Stimulated activated CD4-positive, alpha-beta T cell treated with anti-CD3 and anti-CD28 coated beads, Interleukin-1b, Interleukin-23, amount 100 ng/mL, for 24 hours (primary cell): ENCODE measurements at regions not wholly inside any gene's neighbourhood (a gene's known extent, or its start where the extent isn't known, plus 50 kb on each side); places are given as distances from the start of the nearest gene placed in this dataset.
"Not testable (repeated sequence)": the region's sequence is repeated elsewhere in the genome, so short reads cannot be mapped to it uniquely, and the experiment has no call there.

ENCODE experiments used
- DNase-seq, 4 experiments: peaks; one replicate each; pipeline ENCODE4 v3.0.0-alpha.2; 2020; ENCODE audit warnings: low read depth in 4 of 4, low spot score in 1 of 4

- DNase-seq, result no peak
These were observed 239.1 kb upstream of the ARID2 start for GRCh38 chr12:45490232-45490881.

DNA sequence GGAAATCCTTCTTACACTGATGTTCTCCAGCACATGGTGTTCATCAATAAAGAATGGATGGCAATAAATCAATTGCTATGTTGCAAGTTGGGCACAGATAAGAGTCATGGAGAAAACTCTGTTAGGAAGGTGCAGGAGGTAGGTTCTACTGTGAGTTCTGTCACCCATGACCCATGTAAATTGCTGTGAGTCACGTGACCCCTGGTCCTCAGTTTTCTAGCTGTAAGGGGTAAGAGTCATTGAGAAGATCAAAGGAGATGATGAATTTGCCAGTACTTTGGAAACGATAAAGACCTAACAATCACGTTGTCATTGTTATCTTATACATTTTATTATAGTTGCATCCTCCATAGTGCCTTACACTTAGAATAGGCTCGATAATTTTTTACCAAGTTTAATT, 235.2 kb upstream of the ARID2 start:
- DNase-seq, result no peak

GRCh38 chr12:45498645-45499044, 230.9 kb upstream of the ARID2 start:
- DNase-seq, result no peak

- no peak for DNase-seq
These were observed 226.9 kb upstream of the ARID2 start for GRCh38 chr12:45502481-45503128.

DNA sequence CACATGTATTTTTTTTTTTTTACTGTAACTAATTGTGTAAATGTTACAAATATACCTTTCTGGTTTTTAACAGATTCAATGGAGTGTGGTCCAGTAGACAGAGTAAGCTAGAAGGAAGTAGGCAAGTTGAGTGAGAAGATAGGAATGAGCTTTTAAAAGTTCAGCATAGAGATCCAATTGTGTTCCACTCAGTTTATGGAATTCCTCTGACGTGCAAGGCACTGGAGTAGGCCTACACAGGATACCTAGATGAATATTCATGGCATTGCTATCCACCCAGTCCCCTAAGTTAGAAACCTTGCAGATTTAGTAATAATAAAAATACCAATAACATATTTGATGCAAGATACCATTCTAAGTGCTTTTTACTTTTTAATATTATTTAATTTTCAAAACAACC, 225.6 kb upstream of the ARID2 start:
- DNase-seq, result no peak

DNA sequence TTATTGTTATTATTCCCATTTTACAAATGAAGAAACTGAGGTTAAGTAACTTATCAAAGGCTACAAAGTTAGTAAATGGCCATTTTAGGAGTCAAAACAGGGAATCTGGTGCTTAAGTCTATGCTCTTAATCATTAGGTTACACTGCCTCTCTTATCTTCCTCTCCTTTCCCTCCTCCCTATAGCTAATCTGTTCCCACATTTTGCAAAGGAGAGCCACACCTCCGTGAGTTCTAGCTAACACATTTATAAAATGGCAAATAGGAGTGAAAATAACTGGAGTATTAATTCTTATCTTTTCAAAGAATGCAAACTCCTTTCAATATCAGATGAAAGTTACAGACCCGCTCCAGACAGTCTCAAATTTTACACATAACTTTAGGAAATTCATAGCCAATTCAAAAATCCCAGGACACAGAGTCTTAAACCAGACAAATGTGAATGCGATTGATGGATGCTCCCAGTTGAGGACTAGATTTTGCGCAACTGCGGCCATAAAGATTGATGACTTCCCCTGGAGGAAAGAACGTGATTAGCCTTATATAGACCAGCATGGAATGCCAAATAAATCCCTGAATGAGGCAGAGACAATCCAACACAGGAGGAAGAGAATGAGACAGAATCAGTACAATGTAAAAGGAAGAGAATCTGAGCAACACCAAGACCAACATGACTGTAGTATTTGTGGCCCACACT, 225.0 kb upstream of the ARID2 start:
- no peak for DNase-seq

DNA sequence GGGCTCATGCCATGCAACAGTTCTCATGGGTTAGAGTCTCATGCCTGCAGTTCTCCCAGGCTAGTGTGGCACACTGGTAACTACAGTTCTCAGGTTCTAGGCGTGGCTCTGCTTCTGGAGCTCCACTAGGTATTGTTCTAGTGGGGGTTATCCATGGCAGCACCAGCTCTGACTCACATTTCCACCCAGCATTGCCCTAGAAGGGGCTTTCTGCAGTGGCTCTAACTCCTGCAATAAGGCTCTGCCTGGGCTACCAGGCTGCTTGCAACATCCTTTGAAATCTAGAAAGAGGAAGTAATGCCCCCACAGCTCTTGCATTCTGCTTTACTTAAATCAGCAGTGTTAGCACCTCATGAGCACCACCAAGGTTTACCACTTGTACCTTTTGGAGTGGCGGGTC, 220.3 kb upstream of the ARID2 start:
- no peak for DNase-seq

DNA sequence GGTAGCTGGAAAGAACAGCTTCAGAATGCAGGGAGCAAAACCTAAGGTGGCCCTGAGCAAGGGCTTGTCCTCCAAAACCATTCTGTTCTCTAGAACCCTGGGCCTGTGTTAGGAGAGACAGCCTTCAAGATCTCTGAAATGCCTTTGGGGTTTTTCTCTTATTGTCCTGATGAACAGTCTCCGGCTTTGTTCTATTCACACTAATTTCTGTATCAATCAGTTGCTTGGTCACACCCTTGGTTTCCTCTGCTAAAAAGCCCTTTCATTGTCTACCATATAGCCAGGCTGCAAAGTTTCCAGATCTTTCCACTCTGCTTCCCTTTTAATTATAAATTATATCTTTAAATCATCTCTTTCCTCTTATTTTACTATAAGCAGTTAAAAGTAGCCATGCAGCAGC, 219.9 kb upstream of the ARID2 start:
- no peak for DNase-seq

DNA sequence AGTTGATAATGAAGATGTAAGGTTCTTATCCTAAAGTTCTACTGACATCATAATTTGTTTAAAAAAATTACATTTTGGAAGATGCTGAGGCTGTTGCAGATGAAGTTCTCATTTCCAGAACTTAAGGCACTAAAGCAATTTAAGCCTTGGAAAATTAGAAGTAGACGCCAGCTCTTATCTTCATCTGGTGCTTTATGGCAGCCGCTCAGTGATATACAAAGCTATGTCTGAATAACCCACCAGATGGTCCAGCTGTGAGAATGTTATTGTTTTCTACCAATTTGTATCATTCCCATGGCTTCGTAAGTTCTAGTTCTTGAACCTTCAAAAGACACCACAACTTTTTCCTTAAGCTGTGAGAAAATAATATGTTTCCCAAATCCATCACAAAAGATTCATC, 212.1 kb upstream of the ARID2 start:
- DNase-seq, result no peak

DNA sequence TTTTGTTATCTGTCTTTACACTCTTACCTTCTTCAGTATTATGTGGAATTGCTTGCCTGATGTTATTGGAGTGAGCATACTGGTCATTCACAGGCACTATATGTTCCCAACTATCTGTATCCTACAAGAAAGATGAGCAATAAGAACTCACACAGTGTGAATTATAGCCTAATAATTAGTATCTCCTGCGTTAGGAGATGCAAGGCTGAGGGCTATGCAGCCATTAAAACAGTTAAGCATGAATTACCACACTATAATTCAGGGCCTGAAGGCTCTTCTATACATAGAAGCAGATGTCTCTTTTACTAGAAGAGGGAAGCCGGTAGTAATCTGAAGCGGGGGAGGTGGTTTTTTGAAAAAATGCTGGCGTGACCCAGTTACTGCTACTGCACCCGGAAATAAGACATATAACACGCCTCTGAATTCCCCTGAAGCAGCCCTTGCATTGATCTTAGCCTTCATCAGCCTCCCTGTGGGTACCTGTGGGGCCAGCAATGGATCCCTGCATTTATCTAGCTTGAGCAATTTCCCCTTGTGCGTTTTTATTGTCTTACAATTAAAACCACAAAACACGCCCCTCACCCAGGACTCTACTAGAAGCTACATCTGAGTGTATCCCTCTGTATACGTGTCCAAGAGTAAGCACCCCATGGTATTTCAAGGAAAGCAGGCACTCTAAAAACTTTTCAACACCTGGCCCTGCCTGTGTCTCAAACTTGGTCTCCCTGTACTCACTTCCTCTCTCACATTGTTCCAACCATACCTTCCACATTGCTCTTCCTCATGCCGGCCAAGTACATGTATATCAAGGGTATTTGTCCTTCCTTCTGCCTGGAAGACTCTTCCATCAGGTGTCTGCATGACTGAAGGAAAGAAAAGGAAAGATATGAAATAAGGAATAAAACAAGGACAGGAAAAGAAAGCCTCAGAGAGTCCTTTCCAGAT, 210.9 kb upstream of the ARID2 start:
- peak in 2 of 4 experiments; percentile 6 to 19 for DNase-seq

GRCh38 chr12:45522227-45522626, 207.3 kb upstream of the ARID2 start:
- DNase-seq, result no peak

DNA sequence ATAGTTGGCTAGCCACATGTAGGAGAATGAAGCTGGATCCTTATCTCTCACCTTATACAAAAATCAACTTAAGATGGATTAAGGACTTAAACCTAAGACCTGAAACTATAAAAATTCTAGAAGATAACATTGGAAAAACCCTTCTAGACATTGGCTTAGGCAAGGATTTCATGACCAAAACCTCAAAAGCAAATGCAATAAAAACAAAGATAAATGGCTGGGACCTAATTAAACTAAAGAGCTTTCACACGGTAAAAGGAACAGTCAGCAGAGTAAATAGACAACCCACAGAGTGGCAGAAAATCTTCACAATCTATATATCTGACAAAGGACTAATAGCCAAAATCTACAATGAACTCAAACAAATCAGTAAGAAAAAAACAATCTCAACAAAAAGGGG, 202.7 kb upstream of the ARID2 start:
- not testable (repeated sequence) for DNase-seq

DNA sequence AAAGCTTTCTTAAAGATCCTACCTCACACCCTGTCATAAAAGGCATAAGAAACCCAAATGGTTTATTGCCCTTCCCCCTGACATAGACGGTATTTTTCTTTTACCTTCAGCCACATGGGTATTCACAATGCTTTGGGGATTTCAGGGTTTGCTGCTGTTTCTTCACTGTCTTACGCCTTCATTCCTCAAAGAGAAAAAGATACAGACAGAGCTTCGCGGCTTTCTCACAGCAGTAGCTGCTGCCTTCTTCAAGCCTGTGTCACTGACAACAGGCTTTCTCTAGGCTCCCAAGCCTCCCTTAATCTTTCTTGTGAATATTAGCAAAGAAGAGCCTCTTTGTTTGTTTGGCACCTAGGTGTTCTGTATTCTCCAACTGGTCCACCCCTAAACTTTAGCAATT, 197.4 kb upstream of the ARID2 start:
- no peak for DNase-seq

- DNase-seq, result no peak
These were observed 193.8 kb upstream of the ARID2 start for GRCh38 chr12:45535610-45536180.

- no peak for DNase-seq
These were observed 193.2 kb upstream of the ARID2 start for GRCh38 chr12:45536284-45536683.

- no peak for DNase-seq
These were observed 188.7 kb upstream of the ARID2 start for GRCh38 chr12:45540661-45541341.

GRCh38 chr12:45543887-45544286, 185.6 kb upstream of the ARID2 start:
- peak; percentile 2 to 14 (median 10) for DNase-seq

GRCh38 chr12:45546545-45546944, 183.0 kb upstream of the ARID2 start:
- DNase-seq, result no peak

DNA sequence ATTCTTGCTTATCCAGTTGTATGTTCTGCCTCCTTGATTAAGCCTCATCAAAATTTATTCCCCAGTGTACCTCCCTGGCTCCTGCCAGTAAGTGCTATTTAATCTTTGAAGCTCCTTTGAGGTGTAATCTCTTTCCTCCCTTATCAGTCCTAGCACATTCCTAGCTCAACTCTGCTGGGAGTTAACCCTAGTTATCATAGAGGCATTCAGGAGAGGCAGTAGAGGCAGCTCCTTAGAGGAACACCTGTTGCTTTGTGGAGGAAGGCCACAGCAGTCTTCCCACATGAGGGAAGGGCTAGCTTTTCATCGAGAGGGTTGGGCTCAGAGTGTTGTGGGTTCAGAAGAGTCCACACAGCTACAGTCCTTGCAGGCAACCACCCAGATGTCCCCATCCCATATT, 182.4 kb upstream of the ARID2 start:
- no peak for DNase-seq

GRCh38 chr12:45547822-45548221, 181.7 kb upstream of the ARID2 start:
- DNase-seq, result no peak

GRCh38 chr12:45548426-45548825, 181.1 kb upstream of the ARID2 start:
- DNase-seq, result no peak
